ENCODE measurements at regions not wholly inside any gene's neighbourhood (a gene's known extent, or its start where the extent isn't known, plus 50 kb on each side); places are given as distances from the start of the nearest gene placed in this dataset.

DNA sequence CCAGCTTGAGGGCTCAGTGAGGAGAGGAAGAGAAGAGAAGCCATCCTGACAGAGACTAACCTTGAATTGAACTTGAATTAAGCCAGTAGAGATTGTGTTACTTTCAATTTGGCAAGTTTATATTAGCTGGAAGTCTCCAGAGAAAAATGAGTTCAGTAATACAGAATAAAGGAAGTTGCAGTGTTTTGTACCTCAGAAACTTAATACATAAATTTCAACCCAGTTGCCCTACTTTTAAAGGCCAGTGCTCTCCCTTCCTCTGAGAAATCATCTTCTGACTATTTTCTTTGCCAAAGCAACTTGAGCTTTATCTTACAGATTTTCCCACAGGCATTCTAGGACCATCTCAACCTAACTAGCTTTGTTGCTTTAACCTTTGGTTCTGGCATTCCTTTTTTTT, 231.0 kb upstream of the GAS1 start:
- Histone ChIP-seq H3K4me1 (peaks cover 4% of the 10 kb centered on the region), H3K27me3 (no peaks in the 10 kb centered on the region), H3K4me3 (no peak overlapping the region), H3K27ac (no peak overlapping the region), H3K9me3 (no peaks in the 10 kb centered on the region), H3K36me3 (no peaks in the 10 kb centered on the region)
- no peak for TF ChIP-seq POLR2A (IDR thresholded peaks at IDR 0.05)
- no peak for DNase-seq (ENCODE audit: low spot score in 2 of 2)

DNA sequence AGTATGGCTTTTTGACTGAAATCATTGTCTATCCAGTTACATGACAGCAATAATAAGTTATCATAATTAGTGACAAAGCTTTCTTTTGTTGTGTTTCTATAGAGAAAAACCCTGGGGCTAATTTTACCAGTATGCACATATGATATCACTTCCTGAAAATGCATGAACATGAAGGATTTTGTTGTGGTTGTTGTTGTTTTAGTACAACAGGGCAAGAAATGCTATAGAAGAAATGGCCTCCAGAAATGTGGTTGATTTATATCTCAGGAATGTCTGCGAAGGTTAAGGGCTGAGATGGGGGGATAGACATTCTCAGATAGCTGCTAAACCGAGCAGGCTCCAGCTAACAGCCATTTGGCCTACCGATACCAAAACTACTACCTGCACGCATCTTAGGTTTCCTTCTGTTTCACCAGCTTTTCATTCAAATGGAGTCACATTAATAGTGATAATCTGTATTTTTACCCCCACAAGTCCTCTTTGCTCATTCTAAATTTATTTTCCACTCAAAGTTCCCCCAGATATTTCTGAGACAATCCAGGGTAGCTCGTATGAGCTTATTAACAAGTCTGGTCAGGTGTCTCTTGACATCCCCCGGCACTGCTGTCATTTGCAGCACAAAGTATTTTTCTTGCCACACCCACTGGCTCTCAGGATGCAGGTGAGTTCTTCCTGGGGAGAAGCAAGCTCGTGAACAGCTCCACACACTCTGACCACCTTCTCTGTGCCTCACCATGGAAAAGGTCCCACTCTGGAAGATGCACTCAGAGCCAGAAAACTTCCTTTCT, 232.4 kb upstream of the GAS1 start:
- H3K27ac ChIP-seq, result no peak overlapping the region
- no peaks in the 10 kb centered on the region for H3K27me3 ChIP-seq
- no peaks in the 10 kb centered on the region for H3K36me3 ChIP-seq
- 47% methylated on average over 7 of the region's 7 CpGs for WGBS
- no peaks in the 10 kb centered on the region for H3K9me3 ChIP-seq
- no peak for DNase-seq (ENCODE audit: low spot score in 2 of 2)
- H3K4me3 ChIP-seq, result no peak overlapping the region
- TF ChIP-seq EP300 (IDR thresholded peaks at IDR 0.05) (no peak), POLR2A (IDR thresholded peaks at IDR 0.05) (no peak), POLR2AphosphoS5 (IDR thresholded peaks at IDR 0.05) (no peak)
- TF ChIP-seq, protein P1, sequence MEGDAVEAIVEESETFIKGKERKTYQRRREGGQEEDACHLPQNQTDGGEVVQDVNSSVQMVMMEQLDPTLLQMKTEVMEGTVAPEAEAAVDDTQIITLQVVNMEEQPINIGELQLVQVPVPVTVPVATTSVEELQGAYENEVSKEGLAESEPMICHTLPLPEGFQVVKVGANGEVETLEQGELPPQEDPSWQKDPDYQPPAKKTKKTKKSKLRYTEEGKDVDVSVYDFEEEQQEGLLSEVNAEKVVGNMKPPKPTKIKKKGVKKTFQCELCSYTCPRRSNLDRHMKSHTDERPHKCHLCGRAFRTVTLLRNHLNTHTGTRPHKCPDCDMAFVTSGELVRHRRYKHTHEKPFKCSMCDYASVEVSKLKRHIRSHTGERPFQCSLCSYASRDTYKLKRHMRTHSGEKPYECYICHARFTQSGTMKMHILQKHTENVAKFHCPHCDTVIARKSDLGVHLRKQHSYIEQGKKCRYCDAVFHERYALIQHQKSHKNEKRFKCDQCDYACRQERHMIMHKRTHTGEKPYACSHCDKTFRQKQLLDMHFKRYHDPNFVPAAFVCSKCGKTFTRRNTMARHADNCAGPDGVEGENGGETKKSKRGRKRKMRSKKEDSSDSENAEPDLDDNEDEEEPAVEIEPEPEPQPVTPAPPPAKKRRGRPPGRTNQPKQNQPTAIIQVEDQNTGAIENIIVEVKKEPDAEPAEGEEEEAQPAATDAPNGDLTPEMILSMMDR (IDR thresholded peaks at IDR 0.05), result no peak
- peaks cover 4% of the 10 kb centered on the region for H3K4me1 ChIP-seq

DNA sequence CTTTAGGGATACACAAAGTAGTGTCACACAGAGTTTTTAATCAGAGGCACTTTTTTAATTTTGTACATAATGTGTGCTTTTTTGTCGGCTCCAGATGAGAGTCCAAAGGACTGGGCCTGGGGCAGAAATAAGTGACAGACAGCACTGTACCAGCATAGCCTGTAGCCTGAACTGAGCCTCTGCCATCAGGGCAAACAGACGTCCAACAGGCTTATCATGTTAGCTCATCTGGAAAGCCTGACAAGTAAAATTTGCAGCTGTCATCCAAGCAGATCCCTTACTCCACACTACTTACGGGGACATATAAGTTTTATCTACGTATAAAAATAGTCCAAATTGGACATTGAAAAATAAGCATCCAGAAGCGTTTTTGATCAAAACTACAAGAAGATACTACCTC, 233.1 kb upstream of the GAS1 start:
- Histone ChIP-seq H3K4me3 (no peak overlapping the region), H3K27me3 (no peaks in the 10 kb centered on the region), H3K4me1 (peaks cover 4% of the 10 kb centered on the region), H3K9me3 (no peaks in the 10 kb centered on the region), H3K36me3 (no peaks in the 10 kb centered on the region), H3K27ac (no peak overlapping the region)
- whole genome bisulfite sequencing, result 47% methylated on average over 5 of the region's 5 CpGs
- TF ChIP-seq POLR2A (IDR thresholded peaks at IDR 0.05) (no peak), EP300 (IDR thresholded peaks at IDR 0.05) (no peak), POLR2AphosphoS5 (IDR thresholded peaks at IDR 0.05) (no peak)
- TF ChIP-seq, protein P1 (IDR thresholded peaks at IDR 0.05), result no peak
- no peak for DNase-seq (ENCODE audit: low spot score in 2 of 2)

DNA sequence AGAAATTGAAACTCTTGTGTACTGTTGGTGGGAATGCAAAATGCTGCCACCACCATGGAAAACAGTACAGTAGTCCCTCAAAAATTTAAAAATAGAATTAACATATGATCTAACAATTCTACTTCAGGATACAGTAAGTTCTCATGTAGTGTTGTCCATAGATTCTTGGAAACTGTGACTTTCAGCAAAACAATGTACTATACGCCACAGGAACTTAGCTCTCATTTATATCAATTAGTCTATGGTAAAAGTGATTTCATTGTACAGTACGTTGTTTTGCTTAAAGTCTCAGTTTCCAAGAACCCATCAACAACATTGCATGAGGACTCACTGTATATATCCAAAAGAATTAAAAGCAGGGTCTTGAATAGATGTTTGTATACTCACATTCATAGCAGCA, 233.5 kb upstream of the GAS1 start:
- TF ChIP-seq, protein P1 (IDR thresholded peaks at IDR 0.05), result no peak
- TF ChIP-seq EP300 (IDR thresholded peaks at IDR 0.05) (no peak), POLR2AphosphoS5 (IDR thresholded peaks at IDR 0.05) (no peak), POLR2A (IDR thresholded peaks at IDR 0.05) (no peak)

DNA sequence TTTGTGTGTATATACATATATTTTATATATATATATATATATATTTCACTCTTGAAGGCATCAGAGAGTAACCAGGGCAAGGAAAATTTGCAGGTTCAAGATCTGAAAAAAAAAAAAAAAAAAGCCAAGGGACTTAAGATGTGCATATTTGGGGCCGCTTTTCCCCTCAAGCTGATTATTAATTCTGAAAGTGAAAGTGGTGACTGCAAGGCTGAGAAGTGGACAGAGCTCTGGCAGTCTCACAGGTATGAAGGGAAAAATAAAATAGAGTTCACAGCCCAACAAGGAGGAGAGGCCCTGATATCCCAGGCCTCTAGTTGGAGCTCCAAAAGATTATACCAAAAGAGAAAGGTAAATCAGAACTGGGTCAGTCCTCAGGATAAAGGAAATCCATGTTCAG, 234.4 kb upstream of the GAS1 start:
- Histone ChIP-seq H3K9me3 (no peaks in the 10 kb centered on the region), H3K36me3 (no peaks in the 10 kb centered on the region), H3K27me3 (no peaks in the 10 kb centered on the region), H3K4me3 (no peak overlapping the region), H3K4me1 (peaks cover 4% of the 10 kb centered on the region), H3K27ac (no peak overlapping the region)
- TF ChIP-seq POLR2A (IDR thresholded peaks at IDR 0.05) (no peak), POLR2AphosphoS5 (IDR thresholded peaks at IDR 0.05) (no peak), EP300 (IDR thresholded peaks at IDR 0.05) (no peak)
- TF ChIP-seq, protein P1 (IDR thresholded peaks at IDR 0.05), result no peak
- 95% methylated on average over 1 of the region's 1 CpG for WGBS
- no peak for DNase-seq (ENCODE audit: low spot score in 2 of 2)

More for the DNA sequence above, 233.5 kb upstream of the GAS1 start:
- WGBS, result 92% methylated on average over 2 of the region's 2 CpGs
- no peak overlapping the region for H3K27ac ChIP-seq
- DNase-seq (ENCODE audit: low spot score in 2 of 2), result no peak
- no peaks in the 10 kb centered on the region for H3K27me3 ChIP-seq
- H3K36me3 ChIP-seq, result no peaks in the 10 kb centered on the region
- no peak overlapping the region for H3K4me3 ChIP-seq
- peaks cover 4% of the 10 kb centered on the region for H3K4me1 ChIP-seq
- no peaks in the 10 kb centered on the region for H3K9me3 ChIP-seq

Data from suprapubic skin (tissue), 4 donors.